CD4-positive, alpha-beta T cell treated with Interleukin-21 for 1 hour (primary cell): ENCODE measurements at regions not wholly inside any gene's neighbourhood (a gene's known extent, or its start where the extent isn't known, plus 50 kb on each side); places are given as distances from the start of the nearest gene placed in this dataset.

Experiments
- DNase-seq: peaks from one replicate; pipeline ENCODE4 v3.0.0-alpha.2; 2020

- DNase-seq, result no peak
These were observed 261.2 kb downstream of the BMP7 start for GRCh38 chr20:57004951-57005933.

- DNase-seq, result no peak
These were observed 259.9 kb downstream of the BMP7 start for GRCh38 chr20:57006411-57007170.

- no peak for DNase-seq
These were observed 259.3 kb downstream of the BMP7 start for GRCh38 chr20:57007171-57007540.

GRCh38 chr20:57008217-57008616, 258.2 kb downstream of the BMP7 start:
- DNase-seq, result no peak

GRCh38 chr20:57009355-57009754, 257.1 kb downstream of the BMP7 start:
- DNase-seq, result no peak

GRCh38 chr20:57009775-57010174, 256.7 kb downstream of the BMP7 start:
- no peak for DNase-seq

GRCh38 chr20:57012691-57013090, 253.8 kb downstream of the BMP7 start:
- no peak for DNase-seq

- DNase-seq, result no peak
These were observed 253.2 kb downstream of the BMP7 start for GRCh38 chr20:57013217-57013616.

- DNase-seq, result no peak
These were observed 252.7 kb downstream of the BMP7 start for GRCh38 chr20:57013741-57014140.

- DNase-seq, result no peak
These were observed 246.1 kb downstream of the BMP7 start for GRCh38 chr20:57020364-57020763.

- no peak for DNase-seq
These were observed 244.1 kb downstream of the BMP7 start for GRCh38 chr20:57022306-57022705.

GRCh38 chr20:57023007-57023406, 243.4 kb downstream of the BMP7 start:
- DNase-seq, result no peak

GRCh38 chr20:57023997-57024396, 242.4 kb downstream of the BMP7 start:
- DNase-seq, result no peak

GRCh38 chr20:57024849-57025248, 241.6 kb downstream of the BMP7 start:
- no peak for DNase-seq

- DNase-seq, result no peak
These were observed 241.2 kb downstream of the BMP7 start for GRCh38 chr20:57025261-57025660.

GRCh38 chr20:57025666-57026224, 240.7 kb downstream of the BMP7 start:
- DNase-seq, result no peak

- DNase-seq, result no peak
These were observed 238.7 kb downstream of the BMP7 start for GRCh38 chr20:57027777-57028176.

GRCh38 chr20:57030611-57031600, 235.5 kb downstream of the BMP7 start:
- no peak for DNase-seq

- no peak for DNase-seq
These were observed 234.5 kb downstream of the BMP7 start for GRCh38 chr20:57031867-57032355.

GRCh38 chr20:57032847-57033246, 233.6 kb downstream of the BMP7 start:
- no peak for DNase-seq

- no peak for DNase-seq
These were observed 232.4 kb downstream of the BMP7 start for GRCh38 chr20:57034001-57034400.

GRCh38 chr20:57037689-57038088, 228.8 kb downstream of the BMP7 start:
- no peak for DNase-seq
